CD4-positive, alpha-beta T cell treated with Interleukin-1 beta for 1 hour (primary cell): ENCODE measurements at regions not wholly inside any gene's neighbourhood (a gene's known extent, or its start where the extent isn't known, plus 50 kb on each side); places are given as distances from the start of the nearest gene placed in this dataset.

Experiments used
- DNase-seq, 2 donors: peaks; one replicate each; pipeline ENCODE4 v3.0.0-alpha.2; 2020 to 2022

DNA sequence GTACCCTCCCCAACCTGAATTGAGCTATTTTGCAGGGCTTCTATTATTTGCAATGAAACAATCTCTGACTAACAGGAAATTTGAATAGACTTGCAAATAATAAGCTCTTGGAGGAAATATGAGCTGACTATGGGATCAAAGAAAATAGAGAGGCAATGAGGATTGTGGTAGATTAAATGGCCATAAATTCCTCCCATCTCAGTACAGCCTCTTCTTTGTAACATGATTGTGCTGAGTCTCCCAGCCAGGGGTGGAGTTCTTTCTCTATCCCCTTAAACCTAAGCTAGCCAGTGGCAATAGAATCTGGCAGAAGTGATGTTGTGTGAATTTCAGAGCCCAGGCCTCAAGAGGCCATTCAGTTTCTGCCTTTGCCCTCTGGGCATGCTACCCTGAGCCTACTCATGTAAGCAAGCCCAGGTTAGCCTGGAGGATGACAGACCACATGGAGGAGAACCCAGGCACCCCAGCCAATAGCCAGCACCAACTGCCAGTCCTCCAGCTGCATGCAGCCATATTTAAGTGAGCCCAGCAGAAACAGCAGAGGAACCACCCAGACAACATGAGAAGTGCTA is 86.8 kb upstream of the TP53I11 start:
- no peak for DNase-seq

DNA sequence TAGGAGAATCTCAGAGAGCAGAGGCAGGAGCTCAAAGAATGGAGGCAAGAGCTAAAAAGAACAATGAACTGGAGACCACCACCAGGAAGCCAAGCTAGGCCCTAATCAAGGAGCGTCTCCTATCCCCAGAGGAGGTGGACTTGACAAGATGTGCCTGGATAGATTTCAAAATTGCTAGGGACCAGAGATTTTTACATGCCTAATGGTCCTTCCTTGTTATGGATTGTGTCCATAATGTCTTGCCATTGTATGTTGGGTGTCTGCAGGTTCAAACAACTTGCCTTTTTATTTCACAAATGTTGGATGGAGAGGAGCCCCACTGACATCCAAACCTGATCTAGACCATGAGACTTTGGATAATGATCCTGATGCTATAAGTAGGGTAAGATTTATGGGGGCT is 88.2 kb upstream of the TP53I11 start:
- no peak for DNase-seq

DNA sequence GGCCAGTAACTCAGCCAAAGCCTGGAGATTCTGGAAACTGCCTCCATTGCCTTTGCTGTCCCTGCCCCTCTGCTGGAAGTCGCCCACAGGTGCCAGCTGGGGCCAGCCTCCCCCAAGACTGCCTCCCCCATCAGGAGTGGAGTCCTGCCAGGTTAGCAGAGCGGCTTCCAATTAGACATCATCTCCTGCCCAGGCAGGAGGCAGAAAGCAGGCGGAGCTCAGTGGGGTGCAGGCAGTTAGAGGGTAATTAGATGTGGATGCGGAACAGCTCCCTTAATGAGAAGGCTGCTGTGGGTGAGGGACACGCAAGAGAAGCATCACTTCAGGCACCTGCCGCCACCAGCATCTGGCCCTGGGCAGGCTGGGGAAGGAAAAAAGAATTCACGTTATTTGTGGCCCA is 90.9 kb upstream of the TP53I11 start:
- no peak for DNase-seq

DNA sequence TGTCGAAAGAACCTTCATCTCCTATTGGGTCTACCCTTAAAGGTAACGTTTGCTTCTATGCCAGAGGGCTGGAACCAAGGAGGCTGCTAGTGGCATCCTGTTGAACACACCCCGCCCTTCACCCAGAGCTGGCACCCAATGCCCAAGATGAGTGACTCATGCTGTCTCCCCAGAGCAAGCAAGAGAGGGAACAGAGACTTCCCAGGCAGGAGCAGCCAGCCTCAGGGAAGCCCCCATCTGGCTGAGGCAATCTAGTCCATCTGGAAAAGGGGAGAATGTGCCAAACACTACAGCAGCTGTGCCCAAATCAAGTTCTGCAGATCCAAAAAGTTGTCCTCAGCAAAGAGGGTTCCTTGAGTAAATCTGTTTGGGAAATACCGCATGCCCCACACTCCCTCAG is 91.9 kb upstream of the TP53I11 start:
- peak in 1 of 2 donors; percentile 23 for DNase-seq

DNA sequence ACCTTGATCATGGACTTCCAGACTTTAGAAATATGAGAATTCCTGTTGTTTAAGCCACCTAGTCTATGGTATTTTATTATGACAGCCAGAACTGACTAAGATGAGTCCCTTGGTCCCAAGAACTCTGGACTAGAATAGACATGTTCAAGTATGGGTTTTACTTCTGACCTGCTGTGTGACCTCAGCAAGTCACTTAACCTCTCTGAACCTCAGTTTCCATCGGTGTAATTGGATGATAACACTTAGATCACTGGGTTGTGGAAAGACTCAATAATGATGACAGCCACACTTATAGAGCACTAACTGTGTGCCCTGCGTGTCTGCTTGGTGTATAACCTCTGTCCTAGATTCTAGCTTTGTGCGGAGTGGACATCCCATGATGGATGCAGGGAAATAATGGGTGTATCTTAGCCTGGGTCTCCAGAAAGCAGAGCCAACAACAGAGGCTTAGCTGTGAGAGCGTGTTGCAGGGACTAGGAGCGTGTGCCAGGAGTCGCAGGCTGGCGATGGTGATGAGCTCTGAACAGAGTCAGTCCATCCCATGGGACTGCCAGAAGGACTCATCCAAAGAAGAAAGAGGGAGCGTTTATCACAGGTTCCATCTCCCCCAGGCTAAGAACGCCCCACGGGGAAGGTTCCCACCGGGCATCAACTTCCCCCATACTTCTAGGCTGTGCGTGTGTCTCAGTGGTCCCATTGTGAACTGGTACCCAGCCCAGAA is 93.2 kb upstream of the TP53I11 start:
- no peak for DNase-seq

DNA sequence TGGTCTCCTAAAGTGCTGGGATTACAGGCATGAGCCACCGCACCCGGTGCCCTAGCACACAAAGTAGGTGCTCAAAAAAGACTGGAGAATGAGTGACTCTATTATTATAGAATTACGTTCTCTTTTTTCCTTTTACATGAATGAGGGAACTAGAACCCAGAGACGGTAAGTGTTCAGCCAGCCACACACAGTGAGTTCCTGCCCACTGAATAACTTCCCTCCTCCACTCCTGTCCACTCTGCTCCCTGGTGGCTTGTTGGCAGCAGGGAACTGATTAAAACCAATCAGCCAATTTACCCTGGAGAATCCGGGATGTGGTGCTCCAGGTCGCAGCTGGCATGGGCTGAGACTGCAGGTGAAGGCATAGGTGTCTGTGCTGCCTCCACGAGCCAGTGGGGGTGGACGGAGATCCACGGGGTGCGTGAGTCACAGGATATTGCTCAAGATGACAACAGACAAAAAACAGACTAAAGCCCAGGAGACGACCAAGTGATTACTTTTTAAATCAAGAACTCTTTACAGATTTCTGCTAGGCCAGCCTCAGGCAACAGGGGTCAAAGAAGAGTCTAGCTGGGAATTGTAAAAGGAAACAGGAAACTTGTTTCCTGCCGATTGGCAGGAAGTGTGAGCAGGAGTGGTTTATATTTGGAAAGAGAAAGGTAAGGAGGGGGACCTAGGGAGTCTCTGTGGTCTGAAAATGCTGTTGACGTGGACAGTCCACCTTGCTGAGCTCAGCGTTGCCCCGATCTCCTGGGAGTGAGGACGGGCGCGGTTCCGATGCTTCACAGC is 95.2 kb upstream of the TP53I11 start:
- peak; percentile 2 to 58 for DNase-seq

DNA sequence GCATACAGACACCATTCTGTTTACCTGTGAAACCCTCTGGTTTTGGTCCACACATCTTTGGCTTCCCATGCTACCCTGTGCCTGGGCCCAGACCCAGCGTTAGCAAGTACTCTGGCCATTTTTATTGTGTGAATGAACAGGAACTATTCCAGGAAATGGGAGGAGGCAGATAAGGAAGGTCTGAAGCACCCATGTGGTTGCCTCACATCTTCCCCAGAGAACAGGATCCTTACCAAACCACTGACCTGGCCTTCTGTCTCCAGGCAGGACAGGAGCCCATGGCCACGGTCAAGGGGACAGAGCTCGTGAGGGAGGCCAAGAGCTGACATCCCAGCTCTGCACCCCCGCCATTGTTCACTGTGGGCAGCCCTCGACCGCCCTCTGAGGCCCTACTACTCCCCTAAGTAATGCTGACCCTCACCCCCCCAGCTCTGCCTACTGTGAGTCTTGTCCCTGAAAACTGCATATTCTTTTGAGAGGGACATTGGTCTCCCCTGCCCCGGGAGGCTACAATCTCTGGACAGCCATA is 97.7 kb upstream of the TP53I11 start:
- no peak for DNase-seq

DNA sequence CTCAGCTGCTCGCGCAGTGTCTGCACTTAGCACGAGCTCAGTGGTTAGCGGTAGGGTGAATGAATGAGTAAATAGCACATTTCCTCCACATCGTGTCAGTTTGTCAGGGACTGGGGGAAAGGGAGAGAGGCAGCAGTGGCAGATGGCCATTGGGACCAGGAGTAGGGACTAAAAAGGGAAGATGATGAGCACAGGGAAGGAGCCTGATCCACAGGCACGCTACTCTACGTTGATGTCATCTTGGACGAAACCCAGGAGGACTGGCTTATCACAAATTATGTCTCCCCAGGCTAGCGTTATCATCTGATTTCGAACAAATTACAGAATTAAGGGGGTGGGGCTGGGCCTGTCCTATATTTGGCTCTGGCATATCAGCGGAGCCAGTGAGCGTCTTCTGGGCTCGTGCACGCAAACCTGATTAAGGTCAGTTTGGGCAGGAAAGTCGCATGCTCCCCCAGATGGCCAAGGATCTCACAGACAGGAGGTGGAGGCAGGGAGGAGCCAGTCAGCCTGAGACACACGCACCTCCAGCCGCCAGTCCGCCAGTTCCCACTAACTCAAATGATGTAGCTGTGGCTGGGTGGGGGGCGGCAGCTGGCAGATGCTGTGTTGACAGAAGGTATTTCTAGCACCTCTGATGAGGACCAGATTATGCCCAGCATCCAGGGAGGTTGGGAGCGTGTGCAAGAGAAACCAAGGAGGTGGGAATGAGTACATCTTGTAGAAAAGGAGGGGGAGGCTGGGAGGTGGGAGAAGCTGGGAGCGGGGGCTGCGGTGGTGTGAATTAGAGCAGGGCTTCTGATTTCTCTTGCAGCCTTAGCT is 97.4 kb upstream of the PRDM11 start:
- no peak for DNase-seq

DNA sequence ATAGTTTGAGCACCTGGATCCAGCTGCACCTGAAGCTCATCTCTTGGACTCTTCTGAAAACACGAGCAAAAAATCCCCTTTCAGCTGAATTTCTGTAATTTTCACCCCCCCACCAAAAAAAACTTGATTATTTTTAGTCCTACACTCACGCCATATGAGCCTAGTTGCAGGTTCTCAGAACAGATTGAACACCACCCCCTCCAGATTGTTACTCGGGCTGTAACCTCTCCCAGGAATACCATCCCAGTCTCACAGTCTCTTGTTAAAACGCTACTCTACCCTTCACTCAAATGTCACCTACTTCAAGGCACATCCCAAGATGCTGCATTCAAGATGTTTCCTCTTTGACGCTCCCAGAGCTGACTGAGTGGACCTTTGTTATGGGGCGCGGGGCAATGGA is 96.3 kb upstream of the PRDM11 start:
- DNase-seq, result no peak

DNA sequence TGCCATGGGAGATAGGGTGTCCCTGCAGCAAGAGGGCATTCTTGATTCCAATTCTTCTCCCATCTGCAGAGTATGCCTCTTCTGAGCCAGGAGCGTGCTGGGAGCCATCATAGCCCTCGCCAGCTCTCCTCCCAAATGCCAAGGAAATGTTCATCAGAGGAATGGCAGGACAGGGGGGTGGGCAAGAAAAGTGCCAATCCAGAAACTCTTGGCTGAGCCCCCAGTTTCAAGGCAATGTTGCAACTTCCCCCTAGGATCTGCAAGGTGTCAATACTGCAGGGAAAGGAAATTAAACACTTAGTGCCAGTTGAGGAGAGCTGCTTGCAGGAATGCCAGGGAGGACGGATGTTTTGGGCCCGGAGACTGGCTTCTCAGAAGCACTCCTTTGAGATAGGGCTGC is 94.8 kb upstream of the PRDM11 start:
- no peak for DNase-seq

DNA sequence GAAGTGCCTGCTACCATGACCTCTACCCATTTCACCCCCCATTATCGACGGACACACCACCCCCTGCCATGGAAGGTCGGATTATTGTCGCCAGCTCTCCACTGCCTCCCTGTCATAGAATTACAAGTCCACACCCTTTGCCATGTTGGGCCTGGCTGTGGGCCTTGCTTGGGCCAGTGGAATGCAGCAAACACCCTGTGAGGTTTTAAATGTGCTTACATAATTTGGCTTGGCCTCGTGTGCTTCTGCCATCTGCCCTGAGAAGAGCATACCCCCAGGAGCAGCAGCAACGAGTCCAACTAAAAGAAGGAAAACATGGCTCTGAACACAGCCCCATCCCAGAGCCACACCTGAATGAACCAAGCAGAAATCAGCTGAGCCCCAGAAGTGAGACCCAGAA is 94.1 kb upstream of the PRDM11 start:
- DNase-seq, result no peak

DNA sequence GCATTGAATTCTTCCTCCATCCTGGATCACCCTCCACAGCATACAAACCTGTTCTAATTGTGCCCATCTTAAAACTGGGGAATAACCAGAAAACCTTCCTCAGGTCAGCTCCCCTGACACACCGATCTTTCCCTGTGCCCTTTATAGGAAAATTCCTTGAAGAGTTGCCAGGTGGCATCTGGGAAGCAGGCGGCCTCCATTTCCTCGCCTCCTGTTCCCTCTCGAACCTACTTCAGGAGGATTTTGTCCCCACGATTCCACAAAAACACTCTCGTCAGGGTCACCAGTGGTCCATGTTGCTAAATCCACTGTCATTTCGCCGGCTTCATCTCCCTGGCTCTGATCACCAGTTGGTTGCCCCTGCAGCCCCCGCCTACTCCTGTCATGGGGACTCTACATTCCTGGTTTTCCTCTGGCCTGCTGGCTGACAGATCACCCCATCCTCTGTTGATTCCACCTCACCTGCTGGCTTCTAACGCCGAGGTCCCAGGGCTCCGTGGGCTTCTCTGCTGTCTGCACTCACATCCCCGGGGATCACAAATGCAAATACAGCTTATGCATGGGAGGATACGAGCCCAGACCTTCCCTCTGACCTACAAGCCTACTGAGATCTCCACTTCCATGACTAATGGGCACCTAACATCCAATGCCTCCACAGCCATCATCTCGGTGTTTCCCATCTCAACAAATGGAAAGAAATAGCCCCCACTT is 92.5 kb upstream of the PRDM11 start:
- DNase-seq, result no peak

DNA sequence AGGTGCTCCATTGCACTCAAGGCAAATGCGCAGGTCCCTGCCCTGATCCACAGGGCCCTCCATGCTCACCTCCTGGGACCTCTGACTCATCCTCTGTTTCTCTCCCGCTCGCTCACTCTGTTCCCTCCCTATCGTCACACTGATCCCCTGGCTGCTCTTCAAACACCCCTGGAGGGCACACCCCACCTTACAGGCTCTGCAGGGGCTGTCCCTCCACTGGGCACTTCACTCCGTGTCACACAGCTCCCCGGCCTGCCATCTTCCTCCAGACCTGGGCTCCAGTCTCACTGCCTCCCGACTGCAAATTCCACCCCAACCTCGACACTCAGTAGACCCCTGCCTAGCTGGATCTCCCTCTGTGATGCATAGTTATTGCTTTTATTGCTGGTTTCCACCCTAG is 91.5 kb upstream of the PRDM11 start:
- no peak for DNase-seq

DNA sequence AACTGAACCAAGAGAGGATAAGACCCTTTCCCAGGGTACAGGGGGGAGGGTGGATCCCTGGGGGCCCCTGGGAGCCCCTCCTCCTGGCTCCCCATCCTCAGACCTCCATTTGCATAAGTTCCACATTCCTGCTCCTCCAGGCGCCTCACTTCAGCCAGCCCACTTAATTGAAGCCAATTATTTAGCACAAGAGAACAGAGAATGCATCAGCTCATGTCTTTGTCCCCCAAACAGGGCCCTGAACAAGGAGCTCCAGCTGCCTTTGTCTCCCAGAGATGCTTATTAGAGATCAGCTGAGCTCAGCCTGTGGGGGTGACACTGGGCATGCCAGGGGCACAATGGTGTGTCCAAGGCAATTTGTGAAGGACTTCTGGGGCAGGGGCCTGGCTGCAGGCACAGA is 89.9 kb upstream of the PRDM11 start:
- DNase-seq, result no peak

DNA sequence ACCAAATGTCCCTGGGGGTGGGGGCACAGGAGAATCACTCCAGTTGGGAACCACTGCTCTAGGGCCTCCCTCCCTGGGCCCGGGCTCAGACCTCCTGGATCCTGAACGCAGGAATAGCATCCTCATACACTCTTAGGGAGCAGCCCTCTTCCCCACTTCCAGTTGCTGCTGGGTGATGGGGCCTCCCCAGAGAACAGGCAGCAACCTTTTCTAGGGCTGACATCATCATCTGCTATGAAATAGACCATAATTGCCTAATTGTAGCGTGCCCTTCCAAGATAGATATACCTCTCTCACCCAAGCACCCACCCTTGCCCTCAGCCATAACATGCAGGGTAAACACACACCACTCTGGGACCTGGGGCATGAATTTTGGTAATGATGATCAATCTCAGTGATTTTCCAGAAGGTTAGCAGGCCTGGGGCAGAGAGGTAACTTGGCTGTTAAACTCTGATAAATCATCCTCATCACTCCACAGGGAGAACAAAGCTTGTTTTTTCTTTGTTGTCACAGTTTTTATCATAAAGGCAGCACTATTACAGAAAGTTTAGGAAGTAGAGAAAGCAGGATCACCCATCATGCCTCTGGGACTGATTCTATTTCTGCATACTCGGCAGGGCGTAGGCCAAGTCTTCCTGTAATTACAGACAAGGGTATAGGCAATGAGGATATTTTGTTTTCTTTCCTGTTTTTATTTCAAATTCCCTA is 88.3 kb upstream of the PRDM11 start:
- no peak for DNase-seq

DNA sequence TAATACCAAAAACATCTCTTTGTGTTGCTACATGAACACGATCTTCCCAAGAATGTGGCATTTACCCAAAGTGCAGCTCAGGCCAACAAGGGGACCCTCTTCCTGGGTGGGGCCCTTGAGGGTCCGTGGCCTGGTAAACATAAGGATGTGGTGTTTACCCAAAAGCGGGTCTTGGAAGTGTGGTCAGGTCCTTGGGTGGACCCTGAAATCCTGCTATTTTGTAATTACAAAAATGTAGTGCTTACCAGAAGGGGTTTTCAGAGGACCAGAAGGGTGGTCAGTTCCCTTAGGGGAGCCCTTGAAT is 87.8 kb upstream of the PRDM11 start:
- DNase-seq, result no peak

DNA sequence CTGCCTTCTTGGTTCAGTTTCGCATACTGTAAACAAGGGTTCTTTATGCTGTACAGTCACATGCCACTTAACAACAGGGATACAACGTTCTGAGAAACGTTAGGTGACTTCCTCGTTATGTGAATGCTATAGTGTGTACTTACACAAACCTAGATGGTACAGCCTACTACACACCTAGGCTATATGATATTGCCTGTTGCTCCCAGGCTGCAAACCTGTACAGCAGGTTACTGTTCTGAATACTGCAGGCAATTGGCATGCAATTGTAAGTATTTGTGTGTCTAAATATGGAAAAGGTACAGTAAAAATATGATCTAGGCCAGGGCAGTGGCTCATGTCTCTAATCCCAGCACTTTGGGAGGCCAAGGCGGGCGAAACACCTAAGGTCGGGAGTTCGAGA is 85.7 kb upstream of the PRDM11 start:
- no peak for DNase-seq

DNA sequence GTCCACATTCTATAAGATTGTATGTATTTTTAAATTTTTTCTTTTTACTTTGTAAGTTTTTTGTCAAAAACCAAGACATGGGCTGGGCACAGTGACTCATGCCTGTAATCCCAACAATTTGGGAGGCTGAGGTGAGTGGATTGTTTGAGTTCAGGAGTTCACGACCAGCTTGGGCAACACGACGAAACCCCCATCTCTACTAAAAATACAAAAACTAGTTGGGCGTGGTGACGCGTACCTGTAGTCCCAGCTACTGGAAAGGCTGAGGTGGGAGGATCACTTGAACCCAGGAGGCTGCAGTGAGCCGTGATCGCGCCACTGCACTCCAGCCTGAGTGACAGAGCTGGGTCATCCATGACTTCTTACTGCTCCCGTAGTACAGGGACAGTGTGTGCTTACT is 84.8 kb upstream of the PRDM11 start:
- DNase-seq, result no peak

DNA sequence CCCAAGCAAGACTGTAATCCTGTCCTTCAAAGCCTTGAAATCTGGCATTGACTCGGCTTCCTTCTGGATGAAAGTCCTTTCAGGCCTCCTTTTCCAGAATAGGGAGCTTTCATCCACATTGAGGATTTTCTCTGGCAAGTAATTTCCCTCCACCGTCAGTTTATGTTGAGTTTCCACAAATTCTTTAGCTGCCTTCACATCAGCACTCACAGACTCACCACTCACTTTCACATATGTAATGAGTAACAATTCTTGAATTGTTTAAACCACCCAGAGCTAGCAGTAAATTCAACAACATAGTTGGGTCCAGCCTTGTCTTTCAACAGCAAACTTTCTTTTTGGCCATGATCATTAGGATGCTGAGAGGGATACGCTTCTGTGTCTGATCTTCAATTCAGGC is 84.3 kb upstream of the PRDM11 start:
- DNase-seq, result no peak

DNA sequence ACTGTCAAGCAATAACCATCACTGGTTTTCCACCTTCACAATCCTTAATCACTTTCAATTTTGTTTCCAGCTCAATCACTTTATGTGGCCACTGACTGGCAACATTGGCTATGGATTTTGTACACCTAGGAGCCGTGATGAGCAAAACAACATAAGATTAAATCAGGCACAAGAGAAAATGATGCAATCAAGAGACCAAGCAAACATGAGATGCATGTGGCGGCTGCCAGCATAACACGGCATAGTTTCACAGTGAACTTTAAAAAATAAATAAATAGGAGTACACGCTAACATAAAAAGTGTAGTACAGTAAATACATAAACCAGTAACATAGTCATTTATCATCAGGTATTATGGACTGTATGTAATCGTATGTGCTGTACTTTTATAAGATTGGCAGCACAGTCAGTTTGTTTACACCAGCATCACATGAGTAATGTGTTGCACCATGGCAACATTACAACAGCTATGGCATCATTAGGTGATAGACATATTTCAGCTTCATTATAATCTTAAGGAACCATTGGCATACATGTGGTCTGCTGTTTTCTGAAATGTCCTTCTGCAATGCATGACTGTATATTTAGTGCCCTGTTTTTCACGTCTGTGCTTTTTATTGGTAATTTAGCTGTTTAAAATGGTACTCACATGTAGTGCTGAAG is 83.3 kb upstream of the PRDM11 start:
- no peak for DNase-seq

DNA sequence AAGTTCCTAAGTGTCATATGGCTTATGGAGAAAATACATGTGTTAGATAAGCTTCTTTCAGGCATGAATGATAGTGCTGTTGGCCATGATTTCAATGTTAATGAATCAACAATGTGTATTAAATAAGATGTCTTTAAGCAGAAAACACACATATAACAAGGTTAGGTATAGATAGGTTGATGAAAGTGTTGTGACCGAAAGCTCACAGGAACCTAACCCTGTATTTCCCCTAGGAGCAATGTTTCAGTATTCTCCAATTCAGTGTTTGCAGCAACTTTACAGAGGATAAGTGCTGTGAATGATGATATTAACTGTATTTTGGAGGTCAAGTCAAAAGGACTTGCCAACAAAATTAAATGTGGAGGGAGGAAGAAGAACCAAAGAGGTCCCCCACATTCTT is 82.8 kb upstream of the PRDM11 start:
- no peak for DNase-seq

DNA sequence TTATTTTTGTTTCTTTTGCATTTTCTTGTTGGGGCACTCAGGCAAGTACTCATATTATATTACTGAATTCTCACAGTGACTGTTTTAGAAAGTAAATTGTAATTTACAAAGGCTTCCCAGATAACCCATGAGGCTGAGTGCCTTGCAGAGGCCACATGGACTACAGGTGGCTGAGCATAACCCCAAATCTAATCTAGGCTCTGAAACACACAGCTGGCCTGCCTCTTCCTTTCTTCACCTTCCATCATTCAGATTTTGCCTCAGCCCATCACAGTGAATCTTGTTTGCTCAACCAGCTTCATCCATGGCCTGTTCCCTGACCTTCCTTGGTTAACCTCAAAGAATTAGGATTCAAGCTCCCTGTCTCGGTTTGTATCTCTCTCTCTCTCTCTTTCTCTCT is 78.5 kb upstream of the PRDM11 start:
- DNase-seq, result no peak
